HEK293T (cell line): ENCODE measurements at regions not wholly inside any gene's neighbourhood (a gene's known extent, or its start where the extent isn't known, plus 50 kb on each side); places are given as distances from the start of the nearest gene placed in this dataset.

Source experiments
- BHLHE40 ChIP-seq: fragments of 450-650 bp; IDR thresholded peaks from 2 replicates; pipeline ENCODE4 v1.6.1; 2016; ENCODE audit warnings: mild to moderate bottlenecking, moderate library complexity, borderline replicate concordance
- FOXA1 ChIP-seq: fragments of 450-650 bp; IDR thresholded peaks from 2 replicates; pipeline ENCODE4 v1.6.1; 2016; ENCODE audit warnings: mild to moderate bottlenecking
- PKNOX1 ChIP-seq: fragments of 450-650 bp; IDR thresholded peaks from 2 replicates; pipeline ENCODE4 v1.6.1; 2016
- SUZ12 ChIP-seq: fragments of 450-650 bp; IDR thresholded peaks from 2 replicates; pipeline ENCODE4 v1.6.1; 2016; ENCODE audit warnings: mild to moderate bottlenecking
- TARDBP ChIP-seq: fragments of 450-650 bp; IDR thresholded peaks from 2 replicates; pipeline ENCODE4 v1.6.1; 2016

- TF ChIP-seq TARDBP: no peak
- no peak for TF ChIP-seq SUZ12
- TF ChIP-seq FOXA1: no peak
- TF ChIP-seq BHLHE40: no peak
- no peak for TF ChIP-seq PKNOX1
Measured at GRCh38 chr3:194277104-194277785, 73.9 kb downstream of the CPN2 start.
